Suppressor macrophage treated with lipopolysaccharide for 1 hour (primary cell): ENCODE measurements at regions not wholly inside any gene's neighbourhood (a gene's known extent, or its start where the extent isn't known, plus 50 kb on each side); places are given as distances from the start of the nearest gene placed in this dataset.
"Not testable (repeated sequence)": the region's sequence is repeated elsewhere in the genome, so short reads cannot be mapped to it uniquely, and the experiment has no call there.

Experiments used
- DNase-seq, 3 donors: peaks; one replicate each; pipeline ENCODE4 v3.0.0-alpha.2; 2020 to 2022

DNA sequence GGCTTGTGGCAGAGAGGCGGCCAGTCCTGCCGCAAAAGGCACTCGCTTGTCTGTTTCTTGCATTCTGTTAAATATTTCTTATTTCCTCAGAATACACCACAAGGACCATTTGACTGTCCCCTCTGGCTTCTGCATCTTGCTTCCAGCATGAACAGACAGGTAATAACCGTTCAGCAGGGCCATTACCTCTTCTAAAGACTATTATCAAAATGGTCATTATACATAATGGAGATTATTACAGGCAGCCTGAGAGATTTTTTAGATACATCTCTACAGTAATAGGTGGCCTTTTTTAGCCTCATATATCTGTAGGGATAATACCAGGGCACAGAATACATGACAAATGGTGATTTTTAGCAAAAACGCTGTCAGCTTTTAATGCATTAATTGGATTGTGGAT is 382.0 kb downstream of the PSAT1 start:
- DNase-seq, result no peak

DNA sequence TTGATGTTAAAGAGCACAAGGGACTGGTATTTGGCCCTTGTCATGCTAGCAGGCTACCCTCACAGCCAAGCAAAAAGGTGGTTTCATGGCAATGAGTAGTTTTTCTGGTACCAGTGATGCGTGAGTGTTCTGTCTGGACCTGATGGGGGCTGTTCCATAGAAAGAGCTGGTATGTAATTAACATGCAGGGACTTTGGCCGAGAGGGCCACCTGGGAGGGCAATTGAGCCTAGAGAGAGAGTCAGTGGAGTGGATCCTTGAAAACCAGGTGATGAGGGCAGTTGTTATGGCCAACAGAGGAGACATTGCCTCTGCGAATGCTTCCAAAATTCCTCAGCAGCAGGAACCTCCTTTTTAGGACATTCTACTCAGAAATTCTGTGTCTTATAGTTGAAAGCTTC is 383.3 kb downstream of the PSAT1 start:
- DNase-seq, result no peak

DNA sequence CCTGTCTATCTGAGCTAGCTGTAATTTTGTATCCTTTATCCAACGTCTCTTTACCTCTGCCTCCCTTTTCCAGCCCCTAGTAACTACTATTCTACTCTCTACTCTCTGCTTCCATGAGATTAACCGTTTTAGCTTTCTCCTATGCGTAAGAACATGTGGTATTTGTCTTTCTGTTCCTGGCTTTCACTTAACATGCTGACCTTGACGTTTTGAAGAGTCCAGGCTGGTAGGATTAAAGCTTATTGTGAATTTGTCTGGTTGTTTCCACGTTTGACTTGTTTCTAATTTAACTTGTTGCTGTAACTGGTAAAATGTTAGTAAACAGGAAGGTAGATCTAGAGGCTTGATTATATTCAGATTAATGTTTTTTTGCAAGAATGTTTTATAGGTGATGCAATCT is 385.3 kb downstream of the PSAT1 start:
- DNase-seq, result no peak

DNA sequence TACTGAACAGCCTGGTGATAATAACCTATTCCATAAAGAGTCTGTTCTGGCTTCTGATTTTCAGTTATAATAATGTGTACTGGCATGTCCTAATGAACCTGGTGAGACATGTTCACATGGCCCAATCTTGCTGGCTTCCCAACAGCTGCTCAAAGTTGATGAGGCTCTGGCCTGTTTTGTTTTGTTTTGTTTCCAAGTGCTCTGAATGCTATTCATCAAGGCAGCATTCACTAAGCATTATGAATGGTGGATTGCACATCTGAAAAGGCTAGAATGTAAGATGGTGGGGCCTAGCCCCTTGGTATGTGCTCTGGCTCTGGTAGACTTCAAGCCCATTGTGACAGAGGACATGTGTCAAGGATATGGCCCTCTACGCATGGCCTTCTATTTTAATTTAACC is 388.5 kb downstream of the PSAT1 start:
- no peak for DNase-seq

DNA sequence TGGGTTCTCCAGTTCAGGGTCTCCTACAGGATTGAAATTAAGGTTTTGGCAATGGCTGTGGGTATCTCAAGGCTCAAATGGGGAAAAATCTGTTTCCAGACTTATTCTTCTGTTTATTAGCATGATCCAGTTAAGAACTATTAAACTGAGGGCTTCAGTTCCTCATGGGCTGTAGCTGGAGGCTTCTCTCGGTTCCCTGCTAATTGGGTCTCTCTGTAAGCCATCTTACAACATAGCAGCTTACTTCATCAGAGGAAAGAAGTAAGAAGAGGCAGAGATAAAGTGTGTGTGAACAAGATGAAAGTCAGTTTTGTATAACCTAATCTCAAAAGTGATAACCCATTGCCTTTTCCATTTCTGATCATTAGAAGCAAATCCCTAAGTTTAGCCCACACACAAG is 391.9 kb downstream of the PSAT1 start:
- no peak for DNase-seq

DNA sequence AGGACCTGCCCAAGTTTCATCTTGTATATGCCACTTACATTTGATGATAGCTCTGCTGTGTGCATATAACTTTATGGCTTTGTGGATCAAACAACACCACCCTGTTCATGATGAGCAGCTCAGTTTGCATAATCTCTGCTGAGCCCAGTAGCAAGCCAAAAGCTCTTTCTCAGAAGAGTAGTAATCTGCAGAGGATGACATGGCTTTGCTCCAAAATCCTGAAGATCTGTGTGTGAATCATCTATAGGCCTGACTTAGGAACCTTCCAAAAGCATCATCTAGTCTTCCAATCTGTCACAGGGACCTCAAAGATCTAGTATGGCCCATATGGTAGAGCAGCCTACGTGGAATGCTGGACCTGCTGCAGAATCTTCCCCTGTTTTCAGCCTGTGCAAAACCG is 394.6 kb downstream of the PSAT1 start:
- DNase-seq, result no peak

DNA sequence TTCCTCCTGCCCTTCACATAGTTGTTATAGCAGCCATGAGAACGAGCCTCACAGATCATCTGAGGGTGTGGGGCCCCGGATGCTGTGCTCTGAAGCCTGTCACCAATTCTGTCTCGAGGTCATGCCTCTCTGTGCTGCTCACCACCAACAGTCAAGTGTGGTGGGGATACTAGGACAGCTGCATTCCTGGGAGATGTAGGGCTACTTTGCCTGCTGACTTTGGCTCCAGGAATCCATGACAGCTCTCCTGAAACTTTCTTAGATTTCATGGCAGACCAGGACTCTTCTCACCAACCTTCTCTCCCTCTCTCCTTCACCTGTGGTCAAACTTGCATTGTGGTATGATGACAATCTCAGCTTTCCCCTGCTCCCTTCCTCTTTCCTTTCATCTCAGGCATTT is 395.9 kb downstream of the PSAT1 start:
- DNase-seq, result no peak

GRCh38 chr9:78694974-78695373 is 398.0 kb downstream of the PSAT1 start:
- DNase-seq, result no peak

GRCh38 chr9:78695519-78695918 is 398.6 kb downstream of the PSAT1 start:
- DNase-seq, result peak; percentile 52 to 60 (median 54)

DNA sequence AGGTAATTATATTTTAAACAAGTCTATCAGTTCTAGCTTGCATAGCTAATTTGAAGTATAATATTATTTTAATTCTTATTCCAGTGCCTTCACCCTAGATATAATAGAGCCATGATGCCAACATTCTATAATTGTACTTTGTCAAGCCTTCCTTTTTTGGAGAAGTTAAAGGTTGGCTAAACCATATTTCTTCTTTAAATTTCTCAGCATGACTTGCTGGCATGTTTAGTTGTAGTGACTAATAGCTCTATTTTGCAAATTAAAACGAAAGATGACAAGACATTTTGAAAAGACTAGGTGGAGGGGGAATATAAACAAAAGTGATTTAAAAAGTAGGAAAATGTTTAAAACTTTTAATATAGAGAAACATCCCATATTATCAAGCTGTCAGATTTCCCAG is 400.7 kb downstream of the PSAT1 start:
- DNase-seq, result peak; percentile 19 to 65 (median 62)

DNA sequence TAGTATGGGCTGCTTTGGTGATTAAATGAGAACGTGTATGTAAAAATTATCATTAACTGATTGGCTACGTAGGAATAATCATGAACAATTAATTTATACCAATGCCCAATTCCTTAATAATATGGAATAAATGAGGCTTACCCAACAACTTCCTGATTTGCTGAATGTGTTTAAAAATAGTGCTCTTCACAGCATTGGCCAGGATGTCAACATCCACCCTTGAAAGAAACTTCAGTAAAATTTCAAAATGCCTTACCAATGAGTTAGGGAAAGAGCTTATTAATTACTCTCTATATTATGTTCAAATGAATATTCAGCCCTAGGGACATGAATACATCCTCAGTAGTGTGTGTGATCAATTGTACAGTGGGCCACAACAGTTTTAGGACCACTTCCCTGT is 401.4 kb downstream of the PSAT1 start:
- peak in 2 of 3 donors; percentile 29 to 41 for DNase-seq

DNA sequence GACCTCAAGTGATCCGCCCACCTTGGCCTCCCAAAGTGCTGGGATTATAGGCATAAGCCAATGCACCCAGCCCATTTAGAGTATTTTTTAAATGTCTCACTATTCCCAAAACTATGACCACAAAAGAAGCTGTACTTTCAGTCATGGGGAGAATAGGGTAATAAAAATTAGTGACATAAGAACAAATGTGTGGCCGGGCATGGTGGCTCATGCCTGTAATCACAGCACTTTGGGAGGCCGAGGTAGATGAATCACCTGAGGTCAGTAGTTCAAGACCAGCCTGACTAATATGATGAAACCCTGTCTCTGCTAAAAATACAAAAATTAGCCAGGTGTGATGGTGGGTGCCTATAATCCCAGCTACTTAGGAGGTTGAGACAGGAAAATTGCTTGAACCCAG is 402.3 kb downstream of the PSAT1 start:
- DNase-seq, result not testable (repeated sequence)

GRCh38 chr9:78704153-78704552 is 407.2 kb downstream of the PSAT1 start:
- peak in 1 of 3 donors; percentile 42 for DNase-seq

DNA sequence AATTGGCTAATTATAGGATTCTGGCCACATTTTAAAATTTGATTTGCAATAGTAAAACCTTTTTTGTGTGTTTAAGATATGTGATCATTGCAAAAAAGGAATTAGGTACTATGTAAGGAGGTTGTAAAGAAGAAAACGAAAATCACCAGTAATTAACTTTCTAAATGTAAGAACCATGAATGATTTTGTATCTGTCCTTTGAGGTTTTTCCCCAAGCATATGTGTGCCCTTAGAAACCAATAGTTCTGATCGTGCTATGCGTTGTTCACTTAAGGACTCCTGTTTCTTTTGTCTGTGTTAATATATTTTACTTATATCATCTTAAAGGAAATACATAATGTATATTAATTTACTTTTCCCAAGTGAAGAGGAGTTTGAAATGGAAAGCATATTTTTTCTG is 410.2 kb downstream of the PSAT1 start:
- DNase-seq, result peak in 1 of 3 donors; percentile 24

DNA sequence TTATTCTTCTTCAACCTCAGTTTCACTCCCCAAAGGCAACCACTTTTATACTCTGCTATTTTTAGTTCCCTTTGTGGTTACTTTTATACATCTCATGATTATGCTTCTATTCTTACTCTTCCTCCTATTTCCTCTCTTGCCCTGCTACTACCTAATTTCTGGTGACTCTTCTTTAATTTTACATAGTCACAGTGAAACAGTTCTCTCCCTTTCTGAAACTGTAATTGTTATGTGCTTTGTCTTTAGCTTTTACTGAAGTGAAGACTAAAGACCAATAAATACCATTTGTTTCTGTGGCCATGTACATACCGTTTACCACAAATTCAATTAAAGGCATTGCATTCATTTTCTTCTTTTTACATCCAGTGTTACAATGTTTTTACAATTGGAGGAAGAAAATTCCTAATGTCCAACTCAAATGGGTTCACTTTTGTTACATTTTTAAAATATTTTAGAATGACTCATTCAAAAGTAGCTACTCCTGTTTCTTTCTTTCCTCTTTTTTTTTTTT is 410.6 kb downstream of the PSAT1 start:
- peak; percentile 43 to 74 (median 68) for DNase-seq

DNA sequence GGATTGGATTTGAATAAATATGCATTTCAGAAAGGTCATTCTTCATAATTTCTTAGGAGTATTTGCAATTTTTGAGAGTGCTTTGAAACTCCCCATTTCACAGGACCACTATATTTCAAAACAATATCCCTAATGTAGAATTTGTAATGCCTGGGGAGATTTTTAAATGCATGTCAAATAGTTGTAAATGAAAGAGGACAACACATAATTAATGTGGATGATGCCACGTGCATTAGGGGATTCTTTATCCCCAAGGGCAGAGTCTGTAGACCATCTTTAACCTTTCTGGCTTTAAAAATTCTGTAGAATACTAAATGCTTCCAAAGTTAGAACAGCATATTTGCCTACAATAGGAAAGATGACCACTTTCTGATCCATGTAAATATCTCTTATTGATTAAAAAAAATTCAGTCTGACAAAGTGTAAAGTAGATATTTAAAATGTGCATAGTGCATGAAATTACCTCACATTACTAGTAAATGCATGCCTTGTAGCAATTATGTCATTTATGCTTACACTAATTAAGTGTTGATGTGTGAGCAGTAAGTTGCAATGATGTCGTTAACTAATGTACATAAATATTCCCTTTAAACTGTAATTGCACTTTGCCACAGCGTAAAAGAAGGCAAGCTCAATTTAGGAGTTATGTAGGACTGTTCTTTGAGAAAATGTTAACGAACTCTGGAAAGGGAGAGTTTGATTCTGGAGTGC is 416.1 kb downstream of the PSAT1 start:
- DNase-seq, result no peak

GRCh38 chr9:78713614-78714405 is 416.9 kb downstream of the PSAT1 start:
- DNase-seq, result peak in 2 of 3 donors; percentile 24 to 39

DNA sequence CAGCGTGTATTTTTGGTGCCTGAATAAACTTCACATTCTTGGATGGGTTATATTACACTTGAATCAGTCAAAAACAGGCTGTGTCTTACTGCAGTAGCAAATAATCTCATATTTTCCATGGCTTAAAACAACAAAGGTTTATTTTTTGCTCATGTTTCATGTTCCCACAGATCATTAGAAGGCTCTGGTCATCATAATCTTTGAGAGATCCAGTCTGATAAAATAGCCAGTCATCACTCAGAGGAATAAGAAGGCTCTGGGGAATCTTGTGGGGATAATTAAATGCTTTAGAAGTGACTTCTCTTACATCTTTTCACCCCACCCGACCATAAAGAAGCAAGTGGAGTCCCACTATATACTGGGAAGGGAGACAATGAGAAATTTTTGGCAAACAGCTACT is 417.7 kb downstream of the PSAT1 start:
- no peak for DNase-seq

GRCh38 chr9:78719029-78719428 is 422.1 kb downstream of the PSAT1 start:
- DNase-seq, result not testable (repeated sequence)

GRCh38 chr9:78724896-78725295 is 428.0 kb downstream of the PSAT1 start:
- DNase-seq, result no peak

- peak; percentile 52 to 80 (median 77) for DNase-seq
Measured at GRCh38 chr9:78725503-78725902, 428.6 kb downstream of the PSAT1 start.

GRCh38 chr9:78745331-78745730 is 448.4 kb downstream of the PSAT1 start:
- DNase-seq, result no peak

GRCh38 chr9:78746010-78746409 is 449.1 kb downstream of the PSAT1 start:
- DNase-seq, result no peak

DNA sequence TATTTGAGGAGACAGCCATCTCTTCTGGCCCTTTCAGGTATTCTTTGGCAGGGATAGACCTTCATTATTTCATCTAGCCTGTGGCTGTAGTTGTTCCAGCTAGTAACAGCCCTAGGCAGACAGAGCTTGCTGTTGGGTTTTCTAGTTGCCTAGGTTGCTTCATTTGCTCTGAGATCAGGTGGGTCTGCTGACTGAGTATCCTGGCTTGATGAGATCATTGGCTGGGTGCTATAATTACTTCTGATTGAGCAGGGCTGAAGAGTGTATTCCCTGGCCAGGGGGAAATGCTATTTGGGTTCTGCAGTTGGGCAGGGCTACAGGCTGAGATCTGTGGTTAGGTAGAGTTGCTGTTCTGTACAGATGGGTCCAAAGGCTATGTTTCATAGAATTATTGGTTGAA is 456.1 kb downstream of the PSAT1 start:
- DNase-seq, result no peak
